ENCODE measurements at regions not wholly inside any gene's neighbourhood (a gene's known extent, or its start where the extent isn't known, plus 50 kb on each side); places are given as distances from the start of the nearest gene placed in this dataset.

DNA sequence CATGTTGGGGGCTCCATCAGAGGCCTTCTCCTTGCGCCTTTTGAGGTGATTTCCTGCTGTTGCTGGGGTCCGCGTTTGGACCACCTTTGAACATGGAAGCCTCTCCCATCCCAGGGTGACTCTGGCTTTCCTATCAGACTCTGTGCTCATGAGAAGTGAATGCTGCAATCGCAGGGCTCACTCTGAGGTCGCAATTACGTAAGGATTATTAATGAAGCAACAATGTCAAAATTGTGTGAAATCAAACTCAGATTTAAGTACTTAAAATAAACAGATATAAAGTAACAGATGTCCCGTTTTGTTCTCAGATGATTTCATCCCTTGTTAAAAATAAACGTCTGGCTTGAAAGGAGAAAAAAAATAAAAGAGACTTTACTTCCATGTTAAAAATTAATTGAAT, 634.2 kb downstream of the BNC2 start:
- no peak overlapping the region for H3K4me3 ChIP-seq (IDR thresholded peaks at IDR 0.05; ENCODE audit: insufficient read depth, low read depth, low read length)
- H4K20me1 ChIP-seq (ENCODE audit: insufficient read depth) = no peaks in the 10 kb centered on the region
- H3K9ac ChIP-seq = no peak overlapping the region
- H3K27me3 ChIP-seq (ENCODE audit: insufficient read depth, low read depth) = no peaks in the 10 kb centered on the region
- H2AFZ ChIP-seq (ENCODE audit: low read depth) = no peak overlapping the region
- H3K36me3 ChIP-seq (ENCODE audit: insufficient read depth) = no peaks in the 10 kb centered on the region
- H3K4me1 ChIP-seq (ENCODE audit: low read depth, poor library complexity, severe bottlenecking) = no peaks in the 10 kb centered on the region
- TF ChIP-seq, protein P1, sequence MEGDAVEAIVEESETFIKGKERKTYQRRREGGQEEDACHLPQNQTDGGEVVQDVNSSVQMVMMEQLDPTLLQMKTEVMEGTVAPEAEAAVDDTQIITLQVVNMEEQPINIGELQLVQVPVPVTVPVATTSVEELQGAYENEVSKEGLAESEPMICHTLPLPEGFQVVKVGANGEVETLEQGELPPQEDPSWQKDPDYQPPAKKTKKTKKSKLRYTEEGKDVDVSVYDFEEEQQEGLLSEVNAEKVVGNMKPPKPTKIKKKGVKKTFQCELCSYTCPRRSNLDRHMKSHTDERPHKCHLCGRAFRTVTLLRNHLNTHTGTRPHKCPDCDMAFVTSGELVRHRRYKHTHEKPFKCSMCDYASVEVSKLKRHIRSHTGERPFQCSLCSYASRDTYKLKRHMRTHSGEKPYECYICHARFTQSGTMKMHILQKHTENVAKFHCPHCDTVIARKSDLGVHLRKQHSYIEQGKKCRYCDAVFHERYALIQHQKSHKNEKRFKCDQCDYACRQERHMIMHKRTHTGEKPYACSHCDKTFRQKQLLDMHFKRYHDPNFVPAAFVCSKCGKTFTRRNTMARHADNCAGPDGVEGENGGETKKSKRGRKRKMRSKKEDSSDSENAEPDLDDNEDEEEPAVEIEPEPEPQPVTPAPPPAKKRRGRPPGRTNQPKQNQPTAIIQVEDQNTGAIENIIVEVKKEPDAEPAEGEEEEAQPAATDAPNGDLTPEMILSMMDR (conservative IDR thresholded peaks at IDR 0.05; ENCODE audit: low read depth, low read length) = no peak
- H3K27ac ChIP-seq = no peak overlapping the region
- no peaks in the 10 kb centered on the region for H3K79me2 ChIP-seq (ENCODE audit: insufficient read depth, low read depth)
- H3K4me2 ChIP-seq = no peak overlapping the region

DNA sequence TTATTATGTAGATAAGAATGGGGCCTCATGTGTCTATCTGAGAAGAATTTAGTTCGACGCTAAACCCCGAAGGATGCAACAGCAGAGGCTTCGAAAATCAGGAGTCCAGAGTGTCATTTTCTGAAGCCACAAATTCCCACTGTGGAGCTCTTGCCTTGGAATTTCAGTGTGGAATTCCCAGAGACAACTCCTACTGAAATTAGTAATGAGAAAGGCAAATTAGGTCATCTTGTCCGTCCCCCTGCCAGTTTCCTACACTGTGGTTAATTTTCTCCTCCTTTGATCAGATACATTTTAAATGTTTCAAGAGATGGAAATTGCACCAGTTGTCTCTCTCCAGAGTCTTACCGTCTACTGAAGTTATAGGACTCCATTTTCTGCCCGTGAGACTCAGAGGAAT, 633.6 kb downstream of the BNC2 start:
- Histone ChIP-seq H3K9ac (no peak overlapping the region), H3K4me2 (no peak overlapping the region), H3K79me2 (ENCODE audit: insufficient read depth, low read depth) (no peaks in the 10 kb centered on the region), H3K27ac (no peak overlapping the region), H3K4me1 (ENCODE audit: low read depth, poor library complexity, severe bottlenecking) (no peaks in the 10 kb centered on the region), H2AFZ (ENCODE audit: low read depth) (no peak overlapping the region), H3K27me3 (ENCODE audit: insufficient read depth, low read depth) (no peaks in the 10 kb centered on the region), H4K20me1 (ENCODE audit: insufficient read depth) (no peaks in the 10 kb centered on the region), H3K36me3 (ENCODE audit: insufficient read depth) (no peaks in the 10 kb centered on the region), H3K4me3 (IDR thresholded peaks at IDR 0.05; ENCODE audit: insufficient read depth, low read depth, low read length) (no peak overlapping the region)
- TF ChIP-seq, protein P1 (conservative IDR thresholded peaks at IDR 0.05; ENCODE audit: low read depth, low read length) = no peak

DNA sequence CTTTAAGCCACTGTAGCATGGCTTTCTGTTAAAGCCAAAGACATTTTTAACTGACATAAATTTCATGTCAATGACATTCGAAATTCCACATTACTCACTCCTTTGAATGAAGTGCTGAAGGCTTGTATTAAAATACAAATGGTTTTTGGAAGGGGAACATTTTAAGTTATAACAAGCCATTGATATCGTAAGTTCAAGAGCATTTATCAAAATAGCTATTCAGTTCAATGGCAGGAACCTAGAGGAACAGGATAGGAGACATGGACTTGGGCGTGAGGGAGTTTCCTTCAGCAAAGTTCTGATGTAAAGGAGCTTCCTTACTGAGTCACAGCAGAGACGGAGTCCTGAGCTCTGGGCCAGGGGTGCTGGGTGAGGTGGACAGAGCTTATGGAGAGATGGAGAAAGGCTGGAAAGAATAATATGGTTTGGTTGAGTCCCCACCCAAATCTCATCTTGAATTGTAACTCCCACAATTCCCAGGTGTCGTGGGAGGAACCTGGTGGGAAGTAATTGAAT, 631.8 kb downstream of the BNC2 start:
- Histone ChIP-seq H2AFZ (ENCODE audit: low read depth) (no peak overlapping the region), H3K4me2 (no peak overlapping the region), H3K36me3 (ENCODE audit: insufficient read depth) (no peaks in the 10 kb centered on the region), H3K27me3 (ENCODE audit: insufficient read depth, low read depth) (no peaks in the 10 kb centered on the region), H3K27ac (no peak overlapping the region), H3K9ac (no peak overlapping the region), H3K79me2 (ENCODE audit: insufficient read depth, low read depth) (no peaks in the 10 kb centered on the region), H4K20me1 (ENCODE audit: insufficient read depth) (no peaks in the 10 kb centered on the region), H3K4me1 (ENCODE audit: low read depth, poor library complexity, severe bottlenecking) (no peaks in the 10 kb centered on the region), H3K4me3 (IDR thresholded peaks at IDR 0.05; ENCODE audit: insufficient read depth, low read depth, low read length) (no peak overlapping the region)
- TF ChIP-seq, protein P1 (conservative IDR thresholded peaks at IDR 0.05; ENCODE audit: low read depth, low read length) = no peak

DNA sequence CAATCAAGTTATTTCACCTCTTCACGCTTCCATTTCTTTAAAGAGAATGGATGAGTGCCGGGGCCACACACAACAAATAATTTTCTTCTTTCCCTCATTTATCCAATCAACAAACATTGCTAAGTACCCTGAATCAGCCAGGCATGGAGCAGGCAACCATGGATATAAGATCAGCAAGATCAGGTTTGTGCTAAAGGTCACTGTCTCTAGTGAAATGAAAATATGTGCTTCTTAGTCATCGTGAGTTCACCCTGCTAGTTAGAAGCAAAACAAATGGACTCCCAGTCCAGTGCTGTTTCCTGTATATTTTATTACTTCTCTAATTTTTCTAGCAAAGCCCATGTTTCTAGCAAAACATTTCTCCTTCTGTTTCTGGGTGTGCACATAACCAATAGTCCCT, 629.2 kb downstream of the BNC2 start:
- Histone ChIP-seq H4K20me1 (ENCODE audit: insufficient read depth) (no peaks in the 10 kb centered on the region), H3K4me3 (IDR thresholded peaks at IDR 0.05; ENCODE audit: insufficient read depth, low read depth, low read length) (no peak overlapping the region), H3K27me3 (ENCODE audit: insufficient read depth, low read depth) (no peaks in the 10 kb centered on the region), H3K4me2 (no peak overlapping the region), H3K79me2 (ENCODE audit: insufficient read depth, low read depth) (no peaks in the 10 kb centered on the region), H2AFZ (ENCODE audit: low read depth) (no peak overlapping the region), H3K27ac (no peak overlapping the region), H3K4me1 (ENCODE audit: low read depth, poor library complexity, severe bottlenecking) (no peaks in the 10 kb centered on the region), H3K9ac (no peak overlapping the region), H3K36me3 (ENCODE audit: insufficient read depth) (no peaks in the 10 kb centered on the region)
- TF ChIP-seq, protein P1 (conservative IDR thresholded peaks at IDR 0.05; ENCODE audit: low read depth, low read length) = no peak

All from KMS-11 (cell line).